GM18511 (cell line): ENCODE measurements at regions not wholly inside any gene's neighbourhood (a gene's known extent, or its start where the extent isn't known, plus 50 kb on each side); places are given as distances from the start of the nearest gene placed in this dataset.

ENCODE experiments used
- ATAC-seq: cut with Tn5 transposase; IDR thresholded peaks from one replicate; pipeline ENCODE4 v1.9.1; 2021; ENCODE audit warnings: mild to moderate bottlenecking, moderate library complexity; ENCODE audit not compliant: unreplicated experiment

DNA sequence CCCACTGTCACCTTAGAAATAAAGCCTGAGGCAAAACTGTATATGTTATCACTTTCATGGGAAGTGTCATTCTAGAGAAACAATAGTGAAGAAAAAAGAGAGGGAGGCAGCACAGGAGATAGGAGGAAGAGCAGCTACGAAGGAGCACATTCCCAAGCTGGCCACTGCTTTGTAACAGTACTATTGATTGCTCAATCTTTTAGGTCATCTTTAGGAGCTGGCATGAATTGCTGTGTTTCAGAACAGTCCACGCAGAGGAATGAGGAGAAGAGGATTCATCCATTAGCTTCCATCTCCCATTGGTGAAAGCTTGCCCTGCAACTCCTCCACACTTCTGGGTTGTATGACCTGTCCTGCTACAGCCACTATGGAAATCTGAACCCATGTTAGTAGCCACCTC, 372.5 kb upstream of the DDHD1 start:
- no peak for ATAC-seq

DNA sequence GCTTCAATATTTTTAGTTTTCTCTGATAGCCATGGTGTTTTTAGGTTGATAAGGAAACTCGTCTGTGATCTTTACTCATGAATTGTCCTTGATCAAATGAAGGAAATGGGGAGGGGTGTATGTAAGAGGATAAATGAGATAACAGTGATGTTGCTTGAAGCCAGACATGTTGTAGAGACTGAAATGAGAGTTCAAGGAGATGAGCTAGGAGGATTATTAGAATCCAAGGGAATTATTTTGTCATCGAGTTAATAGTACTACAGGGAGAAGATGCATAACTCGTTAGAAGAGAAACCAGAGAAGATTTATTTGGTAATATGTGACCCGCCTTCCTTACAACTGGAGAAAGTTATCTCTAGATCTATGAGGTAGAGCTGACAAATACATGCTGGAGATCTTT, 371.3 kb upstream of the DDHD1 start:
- no peak for ATAC-seq

DNA sequence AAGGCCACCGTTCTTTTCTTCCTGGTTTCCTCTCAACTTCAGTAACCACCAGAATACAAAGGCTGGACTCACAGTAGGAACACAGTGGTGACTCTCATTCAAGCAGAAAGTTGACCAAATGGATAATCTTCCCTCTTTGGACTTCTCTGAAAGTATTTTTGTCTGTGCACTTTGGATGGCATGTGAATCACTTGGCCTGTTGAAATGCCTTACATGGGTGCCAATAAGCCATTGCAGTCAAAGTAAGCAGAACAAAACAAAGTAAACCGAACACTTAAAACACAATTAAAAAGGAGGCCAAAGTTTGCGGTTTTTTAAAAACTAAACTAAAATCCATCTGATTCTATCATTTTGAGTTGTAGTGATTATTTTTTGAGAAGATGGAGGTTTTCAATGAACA, 370.1 kb upstream of the DDHD1 start:
- no peak for ATAC-seq

DNA sequence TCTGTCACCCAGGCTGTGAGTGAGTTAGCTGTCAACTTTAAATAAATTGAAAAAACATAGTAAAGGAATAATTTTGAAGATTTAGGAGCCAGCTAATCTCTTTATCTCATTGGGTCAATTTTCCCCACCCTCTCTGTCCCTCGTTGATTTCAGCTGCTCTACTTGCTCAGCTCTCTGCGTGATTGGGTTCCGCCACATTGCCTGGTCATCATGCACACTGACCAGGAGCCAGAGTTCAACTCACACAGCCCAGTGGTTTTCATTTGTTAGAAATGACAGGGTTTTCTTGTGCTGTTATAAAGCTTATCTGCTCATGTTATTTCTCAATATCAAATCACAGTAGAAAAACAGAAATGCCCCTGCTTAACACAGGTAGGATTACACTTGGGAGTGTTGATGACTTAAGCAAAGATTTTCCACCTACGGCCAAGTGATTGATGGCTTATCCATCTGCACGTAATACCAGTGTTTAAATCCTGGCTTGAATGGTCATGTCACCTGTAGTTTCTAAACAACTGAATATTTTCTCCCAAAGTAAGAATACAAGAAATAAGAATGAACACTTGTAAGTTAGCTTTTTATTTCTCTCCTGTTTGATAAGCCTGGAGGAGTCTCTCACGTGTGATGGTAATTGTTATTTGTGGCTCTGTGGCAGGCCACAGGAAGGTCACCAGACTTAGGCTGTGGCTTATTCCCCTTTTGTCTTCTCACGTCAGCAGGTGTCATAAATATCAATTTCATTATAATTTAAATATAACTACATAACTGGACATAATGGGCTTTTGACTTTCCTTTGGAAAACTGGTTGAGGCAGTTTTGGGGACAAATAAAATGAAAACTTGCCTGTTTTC, 367.2 kb upstream of the DDHD1 start:
- ATAC-seq: no peak

DNA sequence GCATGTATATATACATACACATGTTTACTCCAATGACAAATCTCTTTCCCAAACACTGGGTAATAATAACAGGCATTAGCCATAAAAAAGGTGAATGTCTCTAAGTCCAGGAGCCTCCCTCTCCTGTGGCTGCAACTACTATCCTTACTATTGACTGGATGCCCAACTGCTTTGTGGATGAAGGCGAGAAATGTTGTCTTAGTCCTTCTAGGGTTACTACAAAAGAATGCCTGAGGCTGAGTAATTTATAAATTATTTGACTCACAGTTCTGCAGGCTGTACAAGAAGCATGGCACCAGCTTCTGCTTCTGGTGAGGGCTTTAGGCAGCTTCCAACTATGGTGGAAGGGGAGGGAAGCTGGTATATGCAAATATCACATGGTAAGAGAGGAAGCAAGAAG, 366.0 kb upstream of the DDHD1 start:
- no peak for ATAC-seq

DNA sequence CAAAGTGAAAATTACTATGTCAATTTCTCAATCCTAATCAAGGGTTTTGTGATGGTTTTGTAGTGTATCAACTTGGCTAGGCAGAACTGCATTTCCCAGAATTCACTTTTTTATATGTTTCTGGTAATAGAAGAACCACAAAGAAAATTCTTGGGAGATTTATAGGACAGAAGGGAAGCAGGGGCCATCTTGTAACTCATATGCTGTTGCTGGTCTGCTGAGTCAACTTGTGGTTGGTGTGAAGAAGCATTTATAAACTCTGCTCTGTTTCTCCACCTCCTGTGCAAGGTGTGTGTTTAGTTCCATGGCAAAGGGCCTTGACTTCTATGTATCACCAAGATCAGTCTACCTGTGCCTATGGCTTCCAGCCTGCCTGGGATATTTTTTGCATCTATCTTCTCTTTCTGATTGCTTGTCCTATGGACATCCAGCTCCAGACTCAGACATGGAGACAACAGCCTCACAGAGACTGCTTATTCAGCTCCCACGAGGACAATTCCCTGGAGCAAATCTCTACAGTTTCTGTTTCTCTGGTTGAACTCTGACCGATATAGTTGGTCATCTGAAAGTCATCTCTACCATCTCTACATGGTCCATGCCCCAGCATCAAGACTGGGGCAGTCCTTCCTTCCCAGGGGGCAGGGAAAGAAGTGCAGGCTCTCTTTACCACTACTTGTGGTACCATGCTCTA, 364.3 kb upstream of the DDHD1 start:
- ATAC-seq: no peak

DNA sequence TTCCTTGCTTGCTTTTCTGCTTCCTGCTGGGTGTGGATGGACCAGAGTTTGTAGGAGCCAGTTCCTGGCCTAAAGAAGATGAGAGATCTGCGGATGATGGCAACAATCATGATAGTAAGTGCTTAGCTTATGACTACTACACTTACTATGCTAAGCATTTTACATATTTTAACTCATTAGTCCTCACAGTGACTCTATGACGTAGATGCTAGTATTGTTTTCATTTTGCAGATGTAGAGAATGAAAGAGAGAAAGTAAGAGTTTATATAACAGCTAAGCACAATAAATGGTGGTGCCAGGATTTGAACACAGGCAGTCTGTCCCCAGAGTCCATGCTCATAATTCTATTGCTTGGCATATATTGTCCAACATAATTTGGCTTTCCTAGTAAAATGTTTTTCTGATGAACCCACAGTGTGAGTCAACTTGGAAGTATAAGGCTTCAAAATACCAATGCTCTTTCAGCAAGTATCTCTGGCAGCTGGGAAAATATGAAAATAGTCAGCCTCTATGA, 363.2 kb upstream of the DDHD1 start:
- ATAC-seq: no peak

DNA sequence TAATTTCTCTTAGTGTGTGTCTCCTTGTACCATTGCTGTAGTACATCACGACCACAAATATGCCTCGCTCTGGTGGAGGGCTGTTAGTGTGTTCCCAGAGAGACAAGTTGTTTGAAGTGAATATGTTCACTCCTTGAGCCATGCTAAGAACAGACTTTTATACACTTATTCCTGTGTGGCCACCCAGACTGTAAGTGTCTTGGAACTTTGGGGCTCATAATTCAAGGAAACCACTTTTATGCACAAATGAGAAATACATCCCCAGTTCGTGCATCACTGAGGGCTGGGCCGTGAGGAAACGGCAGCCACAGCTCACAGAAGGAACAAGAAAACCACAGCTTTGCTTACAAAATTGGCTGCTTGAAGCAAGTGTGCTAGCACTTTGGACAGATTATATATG, 362.2 kb upstream of the DDHD1 start:
- ATAC-seq: no peak

DNA sequence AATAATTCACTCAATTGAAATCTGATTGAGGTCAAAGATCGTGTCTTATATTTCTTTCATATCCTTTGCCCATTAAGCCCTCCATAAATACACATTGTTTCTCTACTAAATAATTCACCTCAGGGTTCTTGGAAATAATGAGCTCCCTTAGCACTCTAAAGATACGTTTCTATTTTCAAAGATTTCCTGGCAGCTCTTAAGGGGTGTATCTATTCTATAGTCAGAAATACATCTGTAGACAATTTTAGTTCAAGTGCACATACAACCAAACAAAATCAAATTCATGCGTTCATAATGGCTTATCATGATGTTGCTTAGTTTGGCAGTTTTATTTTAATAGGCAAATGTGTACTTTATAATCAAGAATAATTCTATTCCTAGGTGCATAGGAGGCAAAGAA, 361.1 kb upstream of the DDHD1 start:
- no peak for ATAC-seq

DNA sequence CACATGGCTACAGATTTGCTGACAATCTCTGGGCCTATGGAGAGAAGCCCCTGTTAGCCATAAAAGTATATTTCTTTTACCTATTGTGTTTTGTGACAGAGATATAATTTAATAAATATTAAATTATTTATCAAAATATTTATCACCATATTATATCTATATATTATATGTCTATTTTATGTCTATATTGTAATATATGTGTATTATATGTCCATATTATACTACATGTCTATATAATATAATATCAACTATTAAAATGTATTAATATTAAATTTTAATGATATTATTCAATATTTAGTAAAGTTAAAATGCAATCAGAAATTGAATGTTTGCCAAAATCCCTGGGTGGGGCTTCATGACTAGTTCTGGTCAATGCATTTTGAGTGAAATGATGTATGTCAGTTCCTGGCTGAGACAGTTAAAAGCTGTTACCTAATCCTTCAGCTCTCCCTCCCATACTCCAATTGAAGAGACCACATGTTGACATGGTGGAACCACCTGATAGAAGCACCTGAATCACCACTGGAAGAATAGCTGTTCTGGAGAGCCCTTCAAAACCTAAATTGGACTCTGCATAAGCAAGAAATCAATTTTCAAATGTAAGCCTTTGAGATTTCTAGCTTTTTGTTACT, 357.3 kb upstream of the DDHD1 start:
- ATAC-seq: no peak

DNA sequence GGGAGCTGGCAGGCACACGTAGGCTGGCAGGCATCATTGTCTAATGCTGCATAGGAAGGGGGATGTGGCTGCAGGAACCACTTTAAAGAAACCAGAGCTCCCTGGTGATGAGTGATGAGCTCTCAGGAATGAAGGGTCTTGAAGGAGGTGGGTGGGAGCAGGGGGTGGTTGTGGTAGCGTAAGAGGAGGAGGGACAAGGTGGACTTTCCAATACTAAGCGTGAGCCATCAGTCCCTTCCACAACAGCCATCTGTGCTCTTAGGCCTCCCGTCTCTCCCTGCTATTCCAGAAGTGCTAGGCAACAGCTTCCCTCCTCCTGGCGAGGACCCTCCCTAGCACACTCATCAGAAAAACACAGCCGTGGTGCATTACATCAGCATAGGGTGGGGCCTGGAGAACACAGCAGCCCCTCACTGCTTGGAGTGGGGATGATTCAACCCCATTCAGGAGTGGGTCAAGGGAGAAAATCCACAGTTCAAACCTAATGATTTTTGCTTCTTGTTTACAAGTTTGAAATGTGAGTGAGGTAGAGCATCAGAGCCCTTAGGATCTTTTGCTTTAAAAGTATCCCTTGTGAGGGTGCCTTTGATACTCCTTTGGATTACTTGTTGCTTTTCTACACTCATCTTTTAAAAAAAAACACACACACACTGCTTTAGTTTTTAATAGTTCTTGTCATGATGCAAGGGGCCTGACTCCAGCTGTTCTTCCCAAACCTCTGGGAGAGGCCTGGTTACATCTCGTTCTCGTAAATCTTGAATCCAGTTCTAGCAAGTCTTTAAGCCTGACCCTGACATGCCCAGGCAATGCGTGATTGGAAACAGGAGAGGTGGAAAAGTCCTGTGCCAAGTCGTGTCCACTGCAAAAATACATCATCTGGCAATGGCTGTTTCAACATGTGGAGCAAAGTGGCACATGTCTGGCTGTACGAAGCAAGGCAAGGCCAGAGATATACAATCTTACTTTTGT, 356.4 kb upstream of the DDHD1 start:
- no peak for ATAC-seq

DNA sequence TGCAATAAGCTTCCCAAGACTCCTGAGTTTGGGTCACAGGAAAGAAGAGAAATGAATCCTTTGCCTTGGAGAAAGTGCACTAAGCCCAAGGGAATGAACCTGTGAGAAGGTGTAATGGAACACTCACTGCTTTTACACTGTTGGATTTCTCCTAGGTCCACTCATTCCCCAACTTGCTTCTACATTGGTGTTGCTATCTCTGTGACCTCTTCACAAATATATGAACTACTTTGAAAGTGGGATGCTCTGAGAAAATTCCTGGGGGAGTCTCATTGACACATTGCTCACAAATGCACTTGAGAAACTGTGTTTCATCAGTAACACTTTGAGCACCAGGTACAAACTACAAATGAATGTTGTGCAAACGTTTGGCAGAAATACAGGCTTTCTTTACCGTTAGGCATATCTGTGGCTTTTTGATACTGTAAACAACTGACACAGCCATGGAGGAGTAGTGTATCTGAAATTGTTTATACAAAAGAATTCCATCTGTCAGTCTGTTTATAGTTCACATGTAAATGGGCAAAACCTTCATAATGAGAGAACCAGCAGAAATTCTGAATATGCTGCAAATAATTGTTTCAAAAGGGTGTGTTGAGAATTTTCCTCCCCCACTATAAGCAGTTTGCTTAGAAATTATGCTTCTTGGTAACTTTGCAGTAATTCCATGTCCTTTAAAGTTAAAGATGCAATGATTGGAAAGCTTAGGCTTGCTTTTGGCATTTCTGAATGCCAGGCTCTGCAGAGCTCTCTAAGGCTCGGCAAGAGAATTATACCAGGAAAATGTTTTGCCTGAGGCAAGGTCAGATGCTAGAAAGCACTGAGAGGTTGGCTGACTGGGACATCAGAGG, 348.5 kb upstream of the DDHD1 start:
- no peak for ATAC-seq

DNA sequence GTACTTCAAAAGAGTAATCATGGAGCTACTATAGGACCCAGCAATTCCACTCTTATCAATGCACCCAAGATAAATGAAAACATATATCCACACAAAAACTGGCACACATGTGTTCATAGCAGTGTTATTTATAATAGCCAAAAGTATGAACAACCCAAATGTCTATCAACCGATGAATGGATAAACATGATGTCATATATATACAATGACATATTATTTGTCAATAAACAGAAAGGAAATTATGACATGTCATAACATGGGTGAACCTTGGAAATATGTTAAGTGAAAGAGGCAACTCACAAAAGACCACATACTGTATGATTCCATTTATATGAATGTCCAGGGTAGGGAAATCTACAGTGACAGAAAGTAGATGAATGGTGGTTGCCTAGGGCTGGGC, 347.1 kb upstream of the DDHD1 start:
- ATAC-seq: no peak

DNA sequence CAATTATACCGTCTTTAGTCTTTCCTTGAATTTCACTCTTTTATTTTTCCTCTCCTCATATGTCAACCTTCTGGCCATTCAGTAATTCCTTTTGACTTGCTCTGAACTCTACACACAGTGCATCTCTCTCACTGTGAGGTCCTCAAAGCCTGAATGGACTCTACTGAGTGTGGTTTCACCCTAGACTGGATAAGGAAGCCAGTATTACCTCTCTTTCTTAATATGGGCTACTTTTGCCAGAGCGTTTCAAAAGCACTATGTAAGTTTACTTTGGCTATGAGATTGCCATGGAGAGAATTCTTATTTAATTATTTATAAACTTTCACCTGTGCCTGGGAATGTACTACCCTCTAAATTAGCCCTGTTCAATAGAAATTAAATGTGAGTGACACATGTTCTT, 343.5 kb upstream of the DDHD1 start:
- ATAC-seq: no peak

DNA sequence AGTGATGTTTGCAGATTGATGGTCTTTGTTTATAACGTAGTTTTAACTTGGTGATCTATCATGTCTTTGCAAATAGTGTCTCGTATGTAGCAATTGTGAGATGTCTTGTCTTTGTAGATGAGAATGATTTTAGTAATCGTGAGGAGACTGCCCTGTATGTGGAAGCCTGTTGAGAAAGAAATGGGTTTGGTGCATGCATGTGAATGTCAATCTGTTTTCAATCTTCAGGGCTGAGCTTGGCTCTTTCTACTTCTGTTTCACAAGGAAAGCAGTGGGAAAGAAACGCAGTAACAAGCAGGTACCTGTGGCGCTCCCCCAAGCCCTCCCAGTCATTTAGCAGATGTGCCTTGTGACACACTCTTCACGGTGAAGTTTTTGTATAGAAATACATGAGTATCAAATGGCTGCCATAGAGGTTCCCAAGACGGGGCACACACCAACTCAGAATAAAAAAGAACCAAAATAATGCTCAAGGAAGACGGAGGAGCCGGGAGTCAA, 342.8 kb upstream of the DDHD1 start:
- ATAC-seq: no peak

DNA sequence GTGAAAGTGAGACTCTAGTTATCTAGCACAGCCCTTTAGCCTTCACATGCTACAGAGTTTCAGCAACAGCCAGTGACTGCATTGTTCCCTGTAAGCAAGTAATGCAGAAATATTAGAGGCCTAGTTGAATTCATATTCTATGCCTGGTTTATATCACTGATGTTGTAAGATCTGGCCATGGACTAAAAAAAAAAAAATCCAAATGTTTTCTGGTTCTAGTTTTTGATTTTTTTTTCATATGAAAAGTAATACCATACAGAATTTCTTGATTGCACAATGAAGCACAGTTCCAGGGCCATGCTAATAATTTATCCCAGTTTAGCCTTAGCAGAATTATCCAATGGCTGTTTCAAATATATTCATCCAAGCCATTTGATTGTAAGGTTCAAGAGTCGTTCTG, 341.5 kb upstream of the DDHD1 start:
- ATAC-seq: no peak

DNA sequence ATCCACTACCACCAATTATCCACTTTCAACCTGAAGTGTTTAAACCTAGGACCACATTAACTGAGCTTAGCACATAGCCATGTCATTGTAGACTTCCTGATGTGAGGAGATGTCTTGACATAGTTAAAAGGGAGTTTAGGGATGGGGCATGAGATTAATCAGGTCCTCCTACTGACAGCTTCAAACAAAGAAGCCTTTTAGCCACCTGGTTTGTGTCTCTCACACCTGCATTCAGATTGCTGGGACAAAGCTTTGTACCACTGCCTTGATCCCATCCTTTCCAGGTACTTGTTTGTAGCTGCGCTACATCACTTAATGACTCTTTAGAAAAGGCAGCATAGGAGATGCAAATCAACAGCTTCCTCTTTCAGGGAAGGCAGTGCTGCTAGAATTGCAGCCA, 340.7 kb upstream of the DDHD1 start:
- no peak for ATAC-seq

DNA sequence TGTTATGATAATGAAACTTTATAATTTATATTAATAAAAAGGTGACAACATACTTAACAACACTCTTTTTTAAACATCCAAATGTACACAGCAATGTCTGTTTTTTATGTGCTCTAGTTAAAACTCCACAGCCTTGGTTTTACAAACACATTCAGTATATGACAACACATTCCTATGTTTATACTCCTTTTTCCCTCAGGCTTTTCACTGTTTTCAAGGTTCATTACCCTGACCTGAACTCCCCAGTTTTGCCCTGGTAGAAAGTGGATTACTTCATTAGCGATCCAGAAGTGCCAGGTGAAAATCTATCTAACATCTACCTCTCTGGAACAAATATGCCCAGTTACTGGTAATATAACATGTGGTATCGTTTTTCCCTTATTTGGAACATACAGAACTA, 340.2 kb upstream of the DDHD1 start:
- no peak for ATAC-seq

DNA sequence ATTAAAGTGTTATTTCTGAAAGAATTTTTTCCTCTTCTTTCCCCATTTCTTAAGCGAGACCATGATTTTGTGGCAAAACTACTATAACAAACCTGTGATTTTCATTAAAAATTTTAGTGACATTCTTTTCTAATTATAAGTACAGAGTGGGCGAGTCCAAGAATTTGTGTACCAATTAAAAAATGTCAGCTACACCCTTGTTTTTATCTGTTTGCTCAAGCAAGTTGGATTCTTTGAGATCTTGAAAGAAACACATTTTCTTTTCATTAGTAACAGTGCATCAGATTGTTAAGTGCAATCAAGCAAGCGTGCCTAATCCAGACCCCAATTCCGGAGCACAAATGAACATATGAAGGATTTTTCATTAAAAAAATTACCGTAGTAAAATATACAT, 338.8 kb upstream of the DDHD1 start:
- no peak for ATAC-seq
